GM12872 (cell line): ENCODE measurements at regions not wholly inside any gene's neighbourhood (a gene's known extent, or its start where the extent isn't known, plus 50 kb on each side); places are given as distances from the start of the nearest gene placed in this dataset.

ENCODE experiments used
- CTCF ChIP-seq: IDR thresholded peaks from 3 replicates; pipeline ENCODE4 v1.5.1; 2011; ENCODE audit warnings: low read depth, mild to moderate bottlenecking, low read length, moderate library complexity; ENCODE audit not compliant: insufficient read depth

GRCh38 chr17:54261465-54261864 is 438.7 kb downstream of the KIF2B start:
- TF ChIP-seq CTCF = no peak

GRCh38 chr17:54269881-54270280 is 447.2 kb downstream of the KIF2B start:
- no peak for TF ChIP-seq CTCF

GRCh38 chr17:54270499-54270898 is 447.8 kb downstream of the KIF2B start:
- no peak for TF ChIP-seq CTCF

GRCh38 chr17:54277868-54278267 is 455.1 kb downstream of the KIF2B start:
- no peak for TF ChIP-seq CTCF

- TF ChIP-seq CTCF = no peak
These were observed 458.0 kb downstream of the KIF2B start for GRCh38 chr17:54280741-54281140.

- no peak for TF ChIP-seq CTCF
These were observed 460.2 kb downstream of the KIF2B start for GRCh38 chr17:54282886-54283285.

GRCh38 chr17:54307351-54307750 is 484.6 kb downstream of the KIF2B start:
- no peak for TF ChIP-seq CTCF

GRCh38 chr17:54324813-54325212 is 502.1 kb downstream of the KIF2B start:
- TF ChIP-seq CTCF = no peak
